ENCODE measurements at regions not wholly inside any gene's neighbourhood (a gene's known extent, or its start where the extent isn't known, plus 50 kb on each side); places are given as distances from the start of the nearest gene placed in this dataset.
"Not testable (repeated sequence)": the region's sequence is repeated elsewhere in the genome, so short reads cannot be mapped to it uniquely, and the experiment has no call there.

DNA sequence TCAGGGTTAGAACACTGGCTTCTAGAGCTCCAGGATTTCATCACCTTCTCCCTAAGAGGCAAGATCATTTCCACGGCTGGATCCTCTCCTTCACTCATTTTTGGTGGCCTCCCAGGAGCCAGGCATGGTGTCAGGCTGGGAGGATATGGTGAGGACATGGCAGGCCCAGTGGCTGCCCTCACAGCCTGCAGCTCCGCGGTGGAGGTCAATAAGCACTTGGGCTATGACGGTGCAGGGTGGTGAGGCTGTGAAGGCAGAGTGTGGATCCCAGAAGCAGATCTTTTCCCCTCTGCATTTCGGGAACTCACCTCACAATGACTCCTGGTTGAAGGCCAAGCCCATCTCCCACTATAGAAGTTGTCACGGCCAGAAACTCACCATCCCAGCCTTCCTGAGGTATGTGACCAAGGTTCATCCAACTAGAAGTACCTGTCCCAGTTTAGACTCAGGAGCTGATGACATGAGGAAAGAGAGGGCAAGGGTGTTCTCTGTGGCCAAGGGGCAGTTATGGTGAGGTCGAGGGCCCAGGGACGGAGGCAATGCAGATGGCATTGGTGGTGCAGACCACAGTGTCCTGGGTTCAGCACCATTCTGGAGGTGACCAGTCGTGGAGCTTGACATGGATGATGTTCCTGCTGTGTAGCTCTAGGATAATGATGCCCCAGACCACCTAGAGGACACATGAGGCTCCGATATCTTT is 100.1 kb upstream of the SMAD3 start:
- Histone ChIP-seq H3K4me1 (ENCODE audit: control insufficient read depth, insufficient read depth, low read depth, low read length) (peaks cover 2% of the 10 kb centered on the region), H2BK12ac (ENCODE audit: low read length in 2 of 2) (no peak overlapping the region), H3K27me3 (ENCODE audit: control insufficient read depth in 1 of 2, insufficient read depth in 1 of 2, low read length in 2 of 2) (peaks cover 0 to 3% of the 10 kb centered on the region in 2 experiments), H2BK5ac (ENCODE audit: low read depth, low read length, poor library complexity, severe bottlenecking) (no peak overlapping the region), H3K4ac (ENCODE audit: low read depth in 1 of 2, low read length in 2 of 2) (no peak overlapping the region), H3K14ac (ENCODE audit: low read length in 2 of 2) (no peak overlapping the region), H2AFZ (ENCODE audit: low read depth, low read length) (no peak overlapping the region), H2AK5ac (ENCODE audit: low read length, severe bottlenecking) (no peak overlapping the region), H3K9me3 (ENCODE audit: control insufficient read depth, low read length) (no peaks in the 10 kb centered on the region), H2BK120ac (ENCODE audit: low read depth, low read length) (no peak overlapping the region), H3K23ac (ENCODE audit: low read length in 2 of 2) (peak overlapping the region in 1 of 2 experiments; percentile 20), H3K4me3 (ENCODE audit: insufficient read depth in 1 of 2, low read depth in 1 of 2, low read length in 2 of 2) (no peak overlapping the region), H3K27ac (ENCODE audit: low read length, poor library complexity, severe bottlenecking) (no peak overlapping the region), H3K36me3 (ENCODE audit: control insufficient read depth in 1 of 2, insufficient read depth in 2 of 2, low read depth in 1 of 2, low read length in 2 of 2) (no peaks in the 10 kb centered on the region), H2BK15ac (ENCODE audit: low read depth, poor library complexity, severe bottlenecking) (peak overlapping the region; percentile 62), H3K4me2 (ENCODE audit: low read length, poor library complexity, severe bottlenecking) (no peak overlapping the region), H3K79me1 (replicated peaks; ENCODE audit: low read length, poor library complexity, severe bottlenecking) (no peaks in the 10 kb centered on the region), H3K9ac (ENCODE audit: low read length) (no peak overlapping the region), H3K18ac (ENCODE audit: low read depth in 1 of 2, low read length in 2 of 2) (no peak overlapping the region), H4K91ac (ENCODE audit: low read length) (no peak overlapping the region), H4K8ac (ENCODE audit: low read length) (no peak overlapping the region)
- WGBS: 94% methylated on average over 8 of the region's 10 CpGs
- no peak for DNase-seq

GRCh38 chr15:66966256-66966655 is 99.1 kb upstream of the SMAD3 start:
- Histone ChIP-seq H3K79me1 (replicated peaks; ENCODE audit: low read length, poor library complexity, severe bottlenecking) (no peaks in the 10 kb centered on the region), H4K91ac (ENCODE audit: low read length) (no peak overlapping the region), H3K18ac (ENCODE audit: low read depth in 1 of 2, low read length in 2 of 2) (no peak overlapping the region), H3K9me3 (ENCODE audit: control insufficient read depth, low read length) (no peaks in the 10 kb centered on the region), H3K9ac (ENCODE audit: low read length) (no peak overlapping the region), H3K36me3 (ENCODE audit: control insufficient read depth in 1 of 2, insufficient read depth in 2 of 2, low read depth in 1 of 2, low read length in 2 of 2) (no peaks in the 10 kb centered on the region), H2BK12ac (ENCODE audit: low read length in 2 of 2) (no peak overlapping the region), H2BK15ac (ENCODE audit: low read depth, poor library complexity, severe bottlenecking) (no peak overlapping the region), H3K14ac (ENCODE audit: low read length in 2 of 2) (no peak overlapping the region), H4K8ac (ENCODE audit: low read length) (no peak overlapping the region), H3K27me3 (ENCODE audit: control insufficient read depth in 1 of 2, insufficient read depth in 1 of 2, low read length in 2 of 2) (peaks cover 0 to 5% of the 10 kb centered on the region in 2 experiments), H3K4me2 (ENCODE audit: low read length, poor library complexity, severe bottlenecking) (no peak overlapping the region), H2AK5ac (ENCODE audit: low read length, severe bottlenecking) (no peak overlapping the region), H3K4me3 (ENCODE audit: insufficient read depth in 1 of 2, low read depth in 1 of 2, low read length in 2 of 2) (no peak overlapping the region), H3K27ac (ENCODE audit: low read length, poor library complexity, severe bottlenecking) (no peak overlapping the region), H2BK120ac (ENCODE audit: low read depth, low read length) (no peak overlapping the region), H3K4me1 (ENCODE audit: control insufficient read depth, insufficient read depth, low read depth, low read length) (peaks cover 2% of the 10 kb centered on the region), H2AFZ (ENCODE audit: low read depth, low read length) (no peak overlapping the region), H3K4ac (ENCODE audit: low read depth in 1 of 2, low read length in 2 of 2) (no peak overlapping the region), H3K23ac (ENCODE audit: low read length in 2 of 2) (no peak overlapping the region), H2BK5ac (ENCODE audit: low read depth, low read length, poor library complexity, severe bottlenecking) (no peak overlapping the region)
- DNase-seq: no peak
- WGBS: 100% methylated on average over 1 of the region's 2 CpGs

DNA sequence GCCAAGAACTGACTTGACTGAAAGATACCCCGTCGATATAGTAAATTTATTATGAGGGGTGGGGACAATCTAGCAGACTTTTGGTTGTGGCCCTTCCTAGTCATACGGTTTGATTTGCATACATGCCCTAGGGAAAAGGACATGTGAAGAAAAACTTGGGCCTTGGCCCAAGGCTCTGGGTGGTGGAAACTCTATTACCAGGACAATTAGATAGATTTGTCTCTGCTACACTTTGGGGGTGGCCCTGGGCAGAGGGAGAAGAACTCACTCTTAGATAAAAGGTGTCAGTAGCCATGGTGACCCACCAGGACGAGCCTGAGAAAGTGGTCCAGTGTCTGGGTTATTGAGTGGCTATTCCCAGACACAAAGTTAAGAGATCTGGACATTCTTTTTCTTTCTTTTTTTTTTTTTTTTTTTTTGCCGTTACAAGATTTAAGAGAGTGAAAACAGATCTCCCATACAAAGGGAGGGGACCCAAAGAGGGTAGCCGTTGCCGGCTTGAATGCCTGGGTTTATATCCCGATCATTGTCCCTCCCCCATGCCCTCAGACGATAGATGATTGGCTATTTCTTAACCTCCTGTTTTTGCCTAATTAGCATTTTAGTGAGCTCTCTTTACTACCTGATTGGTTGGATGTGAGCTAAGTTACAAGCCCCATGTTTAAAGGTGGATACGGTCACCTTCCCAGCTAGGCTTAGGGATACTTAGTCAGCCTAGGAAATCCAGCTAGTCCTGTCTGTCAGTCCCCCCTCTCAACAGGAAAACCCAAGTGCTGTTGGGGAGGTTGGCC is 96.4 kb upstream of the SMAD3 start:
- Histone ChIP-seq H2AFZ (ENCODE audit: low read depth, low read length) (no peak overlapping the region), H3K27me3 (ENCODE audit: control insufficient read depth in 1 of 2, insufficient read depth in 1 of 2, low read length in 2 of 2) (peaks cover 0 to 5% of the 10 kb centered on the region in 2 experiments), H3K18ac (ENCODE audit: low read depth in 1 of 2, low read length in 2 of 2) (no peak overlapping the region), H4K8ac (ENCODE audit: low read length) (no peak overlapping the region), H3K36me3 (ENCODE audit: control insufficient read depth in 1 of 2, insufficient read depth in 2 of 2, low read depth in 1 of 2, low read length in 2 of 2) (no peaks in the 10 kb centered on the region), H3K4ac (ENCODE audit: low read depth in 1 of 2, low read length in 2 of 2) (no peak overlapping the region), H2BK15ac (ENCODE audit: low read depth, poor library complexity, severe bottlenecking) (no peak overlapping the region), H2BK12ac (ENCODE audit: low read length in 2 of 2) (no peak overlapping the region), H3K14ac (ENCODE audit: low read length in 2 of 2) (no peak overlapping the region), H4K91ac (ENCODE audit: low read length) (no peak overlapping the region), H3K4me3 (ENCODE audit: insufficient read depth in 1 of 2, low read depth in 1 of 2, low read length in 2 of 2) (no peak overlapping the region), H3K79me1 (replicated peaks; ENCODE audit: low read length, poor library complexity, severe bottlenecking) (no peaks in the 10 kb centered on the region), H3K4me1 (ENCODE audit: control insufficient read depth, insufficient read depth, low read depth, low read length) (no peaks in the 10 kb centered on the region), H3K4me2 (ENCODE audit: low read length, poor library complexity, severe bottlenecking) (no peak overlapping the region), H3K23ac (ENCODE audit: low read length in 2 of 2) (no peak overlapping the region), H3K9me3 (ENCODE audit: control insufficient read depth, low read length) (no peaks in the 10 kb centered on the region), H3K27ac (ENCODE audit: low read length, poor library complexity, severe bottlenecking) (no peak overlapping the region), H3K9ac (ENCODE audit: low read length) (no peak overlapping the region), H2BK120ac (ENCODE audit: low read depth, low read length) (no peak overlapping the region), H2BK5ac (ENCODE audit: low read depth, low read length, poor library complexity, severe bottlenecking) (no peak overlapping the region), H2AK5ac (ENCODE audit: low read length, severe bottlenecking) (no peak overlapping the region)
- WGBS: 96% methylated on average over 8 of the region's 10 CpGs
- DNase-seq: no peak

GRCh38 chr15:66974131-66974530 is 91.3 kb upstream of the SMAD3 start:
- 91% methylated on average over 10 of the region's 10 CpGs for WGBS

More at GRCh38 chr15:66974131-66974530, 91.3 kb upstream of the SMAD3 start:
- not testable (repeated sequence) for H2AFZ ChIP-seq (ENCODE audit: low read depth, low read length); H2BK15ac ChIP-seq (ENCODE audit: low read depth, poor library complexity, severe bottlenecking); H3K4me3 ChIP-seq (ENCODE audit: insufficient read depth in 1 of 2, low read depth in 1 of 2, low read length in 2 of 2); H3K9ac ChIP-seq (ENCODE audit: low read length); H3K14ac ChIP-seq (ENCODE audit: low read length in 2 of 2); DNase-seq; H3K36me3 ChIP-seq (ENCODE audit: control insufficient read depth in 1 of 2, insufficient read depth in 2 of 2, low read depth in 1 of 2, low read length in 2 of 2); H2BK120ac ChIP-seq (ENCODE audit: low read depth, low read length); H4K91ac ChIP-seq (ENCODE audit: low read length); H2BK5ac ChIP-seq (ENCODE audit: low read depth, low read length, poor library complexity, severe bottlenecking); H3K4me1 ChIP-seq (ENCODE audit: control insufficient read depth, insufficient read depth, low read depth, low read length); H2AK5ac ChIP-seq (ENCODE audit: low read length, severe bottlenecking); H3K18ac ChIP-seq (ENCODE audit: low read depth in 1 of 2, low read length in 2 of 2); H4K8ac ChIP-seq (ENCODE audit: low read length); H3K9me3 ChIP-seq (ENCODE audit: control insufficient read depth, low read length); H2BK12ac ChIP-seq (ENCODE audit: low read length in 2 of 2); H3K27ac ChIP-seq (ENCODE audit: low read length, poor library complexity, severe bottlenecking); H3K79me1 ChIP-seq (replicated peaks; ENCODE audit: low read length, poor library complexity, severe bottlenecking); H3K23ac ChIP-seq (ENCODE audit: low read length in 2 of 2); H3K4me2 ChIP-seq (ENCODE audit: low read length, poor library complexity, severe bottlenecking); H3K4ac ChIP-seq (ENCODE audit: low read depth in 1 of 2, low read length in 2 of 2)
- peaks cover 0 to 21% of the 10 kb centered on the region in 2 experiments for H3K27me3 ChIP-seq (ENCODE audit: control insufficient read depth in 1 of 2, insufficient read depth in 1 of 2, low read length in 2 of 2)

All from mesenchymal stem cell (in vitro differentiated cells and primary cell).